GM12891 (cell line): ENCODE measurements at regions not wholly inside any gene's neighbourhood (a gene's known extent, or its start where the extent isn't known, plus 50 kb on each side); places are given as distances from the start of the nearest gene placed in this dataset.

ENCODE experiments used
- PAX5 ChIP-seq: IDR thresholded peaks from 2 replicates; pipeline ENCODE4 v1.6.1; 2011; ENCODE audit warnings: low read length, moderate library complexity, mild to moderate bottlenecking; ENCODE audit not compliant: insufficient read depth, severe bottlenecking
- POLR2A ChIP-seq: IDR thresholded peaks from 2 replicates; pipeline ENCODE4 v1.6.1; 2011; ENCODE audit warnings: low read depth, low read length, control low read depth
- POLR2AphosphoS5 ChIP-seq: IDR thresholded peaks from 2 replicates; pipeline ENCODE4 v1.6.1; 2011; ENCODE audit warnings: low read depth, low read length, control low read depth

DNA sequence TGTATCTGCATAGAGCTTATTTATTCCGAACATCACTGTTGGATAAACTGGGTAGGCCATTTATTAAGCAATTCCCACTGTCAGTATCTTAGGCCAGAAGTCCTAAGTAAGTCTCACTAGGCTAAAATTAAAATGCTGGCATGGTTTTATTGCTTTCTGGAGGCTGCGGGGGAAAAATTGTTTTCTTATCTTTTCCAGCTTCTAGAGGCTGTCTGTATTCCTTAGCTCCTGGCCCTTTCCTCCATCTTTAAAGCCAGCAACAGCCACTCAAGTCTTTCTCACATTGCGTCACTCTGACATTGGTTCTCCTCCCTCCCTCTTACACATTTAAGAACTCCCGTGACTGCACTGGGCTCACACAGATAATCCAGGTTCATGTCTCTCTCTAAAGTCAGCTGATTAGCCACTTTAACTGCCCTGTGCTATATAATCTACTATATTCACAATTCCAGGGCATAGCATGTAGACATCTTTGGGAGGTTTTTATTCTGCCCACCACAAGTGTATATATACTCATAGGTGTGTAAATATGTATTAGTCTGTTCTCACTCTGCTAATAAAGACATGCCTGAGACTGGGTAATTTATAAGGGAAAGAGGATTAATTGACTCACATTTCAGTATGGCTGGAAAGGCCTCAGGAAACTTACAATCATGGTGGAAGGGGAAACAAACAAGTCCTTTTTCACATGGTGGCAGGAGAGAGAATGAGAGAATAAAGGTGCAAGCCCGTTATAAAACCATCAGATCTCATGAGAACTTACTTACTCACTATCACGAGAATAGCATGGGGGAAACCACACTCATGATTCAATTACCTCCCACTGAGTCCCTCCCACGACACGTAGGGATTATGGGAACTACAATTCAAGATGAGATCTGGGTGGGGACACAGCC is 113.5 kb upstream of the SLC7A14 start:
- TF ChIP-seq POLR2AphosphoS5 (no peak), PAX5 (no peak), POLR2A (no peak)
